Right lobe of liver (tissue), 6 donors: ENCODE measurements at regions not wholly inside any gene's neighbourhood (a gene's known extent, or its start where the extent isn't known, plus 50 kb on each side); places are given as distances from the start of the nearest gene placed in this dataset.

Experiments used
- ATAC-seq, 4 donors: fragments of 200-7000 bp; cut with Tn5 transposase; one replicate each; pipeline ENCODE4 v1.9.1; 2020; ENCODE audit warnings: mild to moderate bottlenecking in 4 of 4, moderate library complexity in 4 of 4
- DNase-seq, 3 donors: peaks; one replicate each; pipeline ENCODE4 v3.0.0-alpha.2; 2020
- H3K27ac ChIP-seq, 3 donors: fragments of 200-600 bp; one replicate each; pipeline ENCODE4 v1.8.0; 2022
- H3K27me3 ChIP-seq, 2 donors: fragments of 200-600 bp; one replicate each; pipeline ENCODE4 v1.8.0; 2022
- H3K36me3 ChIP-seq, 4 donors: fragments of 200-600 bp; sonication (generic) in 1 of 4; one replicate each; pipeline versions ENCODE4 v1.5.1 to v1.8.0; 2017 to 2022; ENCODE audit warnings: control low read depth in 1 of 4
- H3K4me1 ChIP-seq, 4 donors: fragments of 200-600 bp; sonication (generic) in 1 of 4; one replicate each; pipeline versions ENCODE4 v1.5.1 to v1.8.0; 2017 to 2022; ENCODE audit warnings: control low read depth in 1 of 4
- H3K4me3 ChIP-seq, 3 donors: fragments of 200-600 bp; one replicate each; pipeline ENCODE4 v1.8.0; 2022
- H3K9me3 ChIP-seq, 4 donors: fragments of 200-600 bp; sonication (generic) in 1 of 4; one replicate each; pipeline versions ENCODE4 v1.5.1 to v1.8.0; 2017 to 2022; ENCODE audit warnings: control low read depth in 1 of 4
- CTCF ChIP-seq, 4 donors: fragments of 200-600 bp in 3 of 4; fragments of 450-650 bp in 1 of 4; IDR thresholded peaks; one replicate each; pipeline versions ENCODE4 v1.5.1 to v1.8.0; 2016 to 2022; ENCODE audit warnings: antibody characterized with exemption in 4 of 4, mild to moderate bottlenecking in 2 of 4
- POLR2A ChIP-seq: fragments of 450-650 bp; IDR thresholded peaks from one replicate; pipeline ENCODE4 v1.6.1; 2017; ENCODE audit warnings: antibody characterized with exemption, mild to moderate bottlenecking
- WGBS: methylation state at CpG from one replicate; pipeline ENCODE4 v1.1.6; 2018; ENCODE audit warnings: low coverage, low lambda C conversion rate; ENCODE audit not compliant: insufficient coverage; ENCODE audit errors: missing lambda C conversion rate; 5-methylcytosine and 5-hydroxymethylcytosine counted together
- intact Hi-C, 2 donors: fragments of 100-400 bp; cut with DNase I; formaldehyde crosslinking; loops; one replicate each; pipeline versions ENCODE4 v1.11.2 to v1.14.1; 2022
- donor health status: DM: no; HTN: yes; CAD: no.
- donor health status: DM: no; HTN: no; CAD: no.
- donor health status: DM: no; HTN: no; CAD: no.
- donor health status: DM: no; HTN: yes; CAD: no.
- donor health status: DM: no; HTN: yes; CAD: no.

DNA sequence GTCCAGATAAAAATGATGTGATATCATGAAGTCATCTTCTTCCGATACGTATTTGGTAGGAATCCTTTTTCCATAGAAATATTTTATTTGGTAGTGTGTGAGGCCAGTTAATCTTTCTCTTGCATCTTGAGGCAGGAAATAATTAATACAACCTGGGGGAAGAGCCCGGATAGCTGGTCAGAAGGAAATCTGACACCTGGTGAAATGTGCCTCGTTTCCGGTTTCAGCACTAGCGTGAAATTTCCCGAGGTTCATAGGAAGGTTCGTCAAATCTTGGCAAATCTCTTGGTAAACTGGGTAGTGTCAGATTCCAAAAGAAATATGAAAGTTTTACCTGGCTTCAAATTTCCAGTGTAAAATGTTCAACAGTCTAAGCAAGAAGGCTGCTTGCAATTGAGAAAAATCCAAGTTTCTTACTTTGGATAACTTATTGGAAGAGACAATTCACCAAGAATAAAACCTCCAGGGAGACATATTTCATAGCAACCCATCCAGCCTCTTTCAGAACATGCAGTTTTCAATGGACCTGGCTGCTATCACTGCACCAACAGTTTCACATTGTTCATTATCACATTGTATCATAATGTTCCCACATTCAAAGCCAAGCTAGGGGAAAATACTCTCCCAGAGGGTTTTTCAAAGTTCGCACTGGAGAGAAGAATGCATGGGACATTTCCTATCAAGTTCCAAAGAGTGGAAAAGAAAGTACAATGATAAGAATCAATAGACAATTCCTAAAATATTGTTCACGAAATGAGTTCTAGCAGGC is 454.5 kb upstream of the CITED2 start:
- intact Hi-C loops, result no loop called here
- no peak for ATAC-seq
- DNase-seq, result no peak

GRCh38 chr6:139825935-139826374 is 451.5 kb upstream of the CITED2 start:
- H3K27me3 ChIP-seq, result no peaks in the 10 kb centered on the region
- no peak overlapping the region for H3K27ac ChIP-seq
- no peak overlapping the region for H3K4me3 ChIP-seq
- TF ChIP-seq CTCF (IDR thresholded peaks at IDR 0.05), result no peak
- no peak for TF ChIP-seq POLR2A
- intact Hi-C loops, result no loop called here
- ATAC-seq (no peak), DNase-seq (no peak)
- H3K9me3 ChIP-seq, result no peaks in the 10 kb centered on the region
- peaks cover 0 to 8% (median 0%) of the 10 kb centered on the region in 4 donors for H3K4me1 ChIP-seq
- no peaks in the 10 kb centered on the region for H3K36me3 ChIP-seq
- 91% methylated on average over 5 of the region's 5 CpGs for WGBS

More for the DNA sequence above, 454.5 kb upstream of the CITED2 start:
- peaks cover 0 to 17% (median 2%) of the 10 kb centered on the region in 4 donors for H3K4me1 ChIP-seq
- H3K27me3 ChIP-seq, result no peaks in the 10 kb centered on the region
- no peaks in the 10 kb centered on the region for H3K9me3 ChIP-seq
- no peak overlapping the region for H3K4me3 ChIP-seq
- H3K36me3 ChIP-seq, result no peaks in the 10 kb centered on the region
- H3K27ac ChIP-seq, result no peak overlapping the region
- TF ChIP-seq POLR2A (no peak), CTCF (IDR thresholded peaks at IDR 0.05) (no peak)
- 84% methylated on average over 10 of the region's 10 CpGs for WGBS

GRCh38 chr6:139824864-139825263 is 450.4 kb upstream of the CITED2 start:
- peaks cover 0 to 7% (median 0%) of the 10 kb centered on the region in 4 donors for H3K4me1 ChIP-seq
- no peaks in the 10 kb centered on the region for H3K27me3 ChIP-seq
- DNase-seq, result no peak
- H3K4me3 ChIP-seq, result no peak overlapping the region
- H3K9me3 ChIP-seq, result no peaks in the 10 kb centered on the region
- no peaks in the 10 kb centered on the region for H3K36me3 ChIP-seq
- ATAC-seq, result no peak
- TF ChIP-seq POLR2A (no peak), CTCF (IDR thresholded peaks at IDR 0.05) (no peak)
- H3K27ac ChIP-seq, result no peak overlapping the region
- intact Hi-C loops, result no loop called here
- 86% methylated on average over 2 of the region's 2 CpGs for WGBS

GRCh38 chr6:139823808-139824126 is 449.3 kb upstream of the CITED2 start:
- no peak for TF ChIP-seq POLR2A
- TF ChIP-seq CTCF (IDR thresholded peaks at IDR 0.05), result no peak
- Histone ChIP-seq H3K36me3 (no peaks in the 10 kb centered on the region), H3K9me3 (no peaks in the 10 kb centered on the region), H3K27me3 (no peaks in the 10 kb centered on the region), H3K4me1 (no peaks in the 10 kb centered on the region), H3K4me3 (no peak overlapping the region), H3K27ac (no peak overlapping the region)
- 8% methylated on average over 1 of the region's 1 CpG for WGBS
- DNase-seq (no peak), ATAC-seq (no peak)
- intact Hi-C loops, result no loop called here
